LNCaP clone FGC (cell line): ENCODE measurements at regions not wholly inside any gene's neighbourhood (a gene's known extent, or its start where the extent isn't known, plus 50 kb on each side); places are given as distances from the start of the nearest gene placed in this dataset.

Experiments
- DNase-seq: peaks from one replicate; pipeline ENCODE4 v3.0.0-alpha.2; 2011; ENCODE audit warnings: low read depth
- H3K4me3 ChIP-seq: 2 replicates; pipeline ENCODE4 v1.5.1; 2011; ENCODE audit warnings: mild to moderate bottlenecking, low read depth, low read length, control low read depth
- TF ChIP-seq, protein P1 (sequence below): IDR thresholded peaks from 2 replicates; pipeline ENCODE4 v1.5.1; 2012; ENCODE audit warnings: mild to moderate bottlenecking; ENCODE audit not compliant: control insufficient read depth, insufficient read depth; ENCODE audit errors: extremely low read depth

DNA sequence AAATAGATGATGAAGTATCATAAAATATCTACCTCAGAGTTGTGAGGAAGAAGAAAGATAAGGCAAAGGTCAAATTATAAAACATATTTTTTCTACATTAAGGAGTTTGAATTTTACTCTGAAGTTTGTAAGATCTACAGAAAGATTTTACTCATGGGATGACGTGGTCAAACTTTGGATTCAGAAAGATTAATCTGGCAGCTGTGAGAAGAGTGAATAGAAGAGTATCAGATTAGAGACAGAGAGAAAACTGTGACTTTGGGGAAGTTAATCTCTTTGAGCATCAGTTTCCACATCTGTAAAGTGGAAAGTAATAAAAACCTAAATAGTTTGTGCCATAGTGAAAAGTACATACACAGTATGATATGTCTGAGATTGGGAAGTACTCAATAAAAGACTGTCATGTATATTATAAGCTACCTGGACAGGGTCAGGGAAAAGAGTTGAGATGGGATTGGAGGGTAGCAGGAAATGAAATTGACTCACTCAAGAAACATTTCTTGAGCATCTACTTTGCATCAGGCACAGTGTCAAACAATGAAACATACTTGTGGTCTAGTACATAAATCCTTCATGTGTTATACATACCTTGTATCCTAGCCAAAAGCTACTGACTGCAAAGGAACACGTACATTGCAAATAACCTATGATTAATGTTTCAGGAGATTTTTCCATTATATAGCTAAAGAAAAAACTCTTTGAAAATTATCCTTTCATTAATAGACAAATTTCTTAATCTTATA, 222.1 kb downstream of the TMEM200A start:
- DNase-seq, result no peak
- H3K4me3 ChIP-seq, result no peak overlapping the region
- TF ChIP-seq, protein P1, sequence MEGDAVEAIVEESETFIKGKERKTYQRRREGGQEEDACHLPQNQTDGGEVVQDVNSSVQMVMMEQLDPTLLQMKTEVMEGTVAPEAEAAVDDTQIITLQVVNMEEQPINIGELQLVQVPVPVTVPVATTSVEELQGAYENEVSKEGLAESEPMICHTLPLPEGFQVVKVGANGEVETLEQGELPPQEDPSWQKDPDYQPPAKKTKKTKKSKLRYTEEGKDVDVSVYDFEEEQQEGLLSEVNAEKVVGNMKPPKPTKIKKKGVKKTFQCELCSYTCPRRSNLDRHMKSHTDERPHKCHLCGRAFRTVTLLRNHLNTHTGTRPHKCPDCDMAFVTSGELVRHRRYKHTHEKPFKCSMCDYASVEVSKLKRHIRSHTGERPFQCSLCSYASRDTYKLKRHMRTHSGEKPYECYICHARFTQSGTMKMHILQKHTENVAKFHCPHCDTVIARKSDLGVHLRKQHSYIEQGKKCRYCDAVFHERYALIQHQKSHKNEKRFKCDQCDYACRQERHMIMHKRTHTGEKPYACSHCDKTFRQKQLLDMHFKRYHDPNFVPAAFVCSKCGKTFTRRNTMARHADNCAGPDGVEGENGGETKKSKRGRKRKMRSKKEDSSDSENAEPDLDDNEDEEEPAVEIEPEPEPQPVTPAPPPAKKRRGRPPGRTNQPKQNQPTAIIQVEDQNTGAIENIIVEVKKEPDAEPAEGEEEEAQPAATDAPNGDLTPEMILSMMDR, result no peak

GRCh38 chr6:130593200-130593599, 227.4 kb downstream of the TMEM200A start:
- DNase-seq, result no peak
- TF ChIP-seq, protein P1, result no peak
- H3K4me3 ChIP-seq, result no peak overlapping the region

DNA sequence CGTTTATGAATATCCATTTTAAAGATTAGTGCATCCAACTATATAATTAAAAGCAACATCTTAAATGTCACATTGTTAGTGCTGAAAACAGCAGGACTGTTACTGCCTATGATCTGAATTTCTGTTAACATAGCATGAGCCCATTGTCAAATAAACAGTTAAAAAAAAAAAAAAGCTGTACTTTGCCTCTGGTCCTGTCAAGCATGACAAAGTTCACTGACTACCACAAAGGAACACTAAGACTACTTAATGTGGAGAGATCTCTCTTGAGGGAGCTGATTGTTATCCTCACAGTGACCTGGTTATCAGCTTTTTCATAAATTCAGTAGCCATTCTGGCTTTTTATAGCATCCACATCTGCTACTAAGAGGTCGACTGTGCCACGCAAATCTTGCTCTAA, 228.1 kb downstream of the TMEM200A start:
- no peak for DNase-seq
- TF ChIP-seq, protein P1, result no peak
- no peak overlapping the region for H3K4me3 ChIP-seq

GRCh38 chr6:130598021-130598989, 228.9 kb upstream of the SMLR1 start:
- TF ChIP-seq, protein P1, result no peak
- no peak overlapping the region for H3K4me3 ChIP-seq
- no peak for DNase-seq

GRCh38 chr6:130600880-130601341, 226.3 kb upstream of the SMLR1 start:
- TF ChIP-seq, protein P1, result no peak
- no peak overlapping the region for H3K4me3 ChIP-seq
- no peak for DNase-seq

DNA sequence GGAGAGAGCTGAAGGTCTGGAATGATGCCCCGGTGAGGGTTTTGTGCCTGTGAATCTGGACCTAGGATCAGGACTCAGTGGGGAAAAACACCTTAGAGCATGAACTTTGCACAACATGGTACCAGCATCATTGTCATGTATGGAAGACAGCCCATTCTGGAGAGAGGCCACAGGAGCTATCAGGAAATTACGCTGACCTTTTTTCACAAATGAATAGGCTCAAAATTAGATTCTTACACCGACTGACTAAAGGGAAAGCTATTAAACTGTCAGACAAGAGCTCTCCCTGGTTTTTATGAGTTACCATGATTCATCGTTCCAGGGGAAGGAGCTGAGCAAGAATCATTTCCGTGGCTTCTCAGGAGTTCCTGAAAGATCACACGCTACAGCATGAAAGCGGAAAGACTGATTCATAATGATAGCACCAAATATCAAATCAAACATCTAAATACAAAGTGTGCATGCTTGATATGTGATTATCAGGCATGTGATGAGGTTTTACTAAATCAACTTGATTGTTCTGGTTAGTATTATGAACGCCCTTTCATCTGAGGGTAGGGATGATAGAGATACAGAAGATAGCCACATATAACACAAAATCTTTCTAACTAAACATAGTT, 224.9 kb upstream of the SMLR1 start:
- DNase-seq, result no peak
- no peak overlapping the region for H3K4me3 ChIP-seq
- TF ChIP-seq, protein P1, result no peak
